ENCODE measurements at regions not wholly inside any gene's neighbourhood (a gene's known extent, or its start where the extent isn't known, plus 50 kb on each side); places are given as distances from the start of the nearest gene placed in this dataset.

DNA sequence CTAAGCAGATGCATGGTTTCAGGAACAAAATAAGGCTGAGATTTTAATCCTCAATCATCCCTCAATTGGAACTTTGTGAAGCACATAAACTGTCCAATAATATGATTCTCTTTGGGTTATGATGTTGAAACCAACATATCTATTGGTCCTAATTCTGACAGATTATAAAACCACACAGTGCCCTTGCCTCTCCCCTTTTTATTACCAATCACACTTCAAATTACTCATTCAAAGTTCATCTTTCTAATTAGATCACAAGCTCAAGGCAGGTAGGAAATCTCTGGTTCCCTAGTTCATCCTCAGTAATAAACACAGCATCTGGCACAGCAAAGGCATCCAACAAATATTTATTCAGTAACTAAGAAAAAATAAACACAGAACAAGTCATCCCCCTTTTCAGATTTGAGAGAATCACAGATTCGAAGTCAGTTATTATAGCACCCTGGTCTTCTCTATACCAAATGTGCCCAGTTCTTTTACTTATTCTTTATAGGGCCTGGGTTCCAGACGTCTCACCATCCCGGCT, 611.6 kb downstream of the INSC start:
- DNase-seq (ENCODE audit: low read depth in 2 of 2, low spot score in 1 of 2), result no peak

DNA sequence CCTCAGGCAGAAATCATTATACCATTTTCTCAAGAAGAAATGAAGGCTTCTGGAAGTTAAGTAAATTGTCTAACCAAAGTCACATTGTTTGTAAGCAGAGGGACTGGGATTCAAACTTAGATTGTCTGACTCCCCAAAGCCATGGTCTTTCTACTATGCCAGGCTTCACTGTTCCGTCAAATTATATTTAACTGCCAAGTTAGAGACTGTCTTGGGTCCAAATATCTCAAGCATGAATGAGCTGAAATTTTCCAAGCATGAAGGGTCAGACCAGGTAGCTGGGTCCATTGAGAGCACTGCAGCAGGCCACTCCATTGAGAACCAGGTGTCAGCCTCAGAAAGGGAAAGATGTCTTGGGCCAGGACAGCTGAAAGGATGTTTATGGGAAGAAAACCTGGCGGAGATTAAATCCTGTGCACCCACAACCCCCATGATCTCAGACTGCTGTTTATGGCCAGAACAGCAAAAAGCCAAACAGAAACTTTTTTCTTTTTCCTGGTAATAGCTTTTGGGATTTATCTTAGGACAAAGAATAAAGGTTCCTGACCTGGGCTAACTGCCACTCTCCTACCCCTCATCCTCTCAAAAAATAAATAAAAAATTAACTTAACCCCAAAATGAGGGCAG, 612.3 kb downstream of the INSC start:
- DNase-seq (ENCODE audit: low read depth in 2 of 2, low spot score in 1 of 2), result no peak

DNA sequence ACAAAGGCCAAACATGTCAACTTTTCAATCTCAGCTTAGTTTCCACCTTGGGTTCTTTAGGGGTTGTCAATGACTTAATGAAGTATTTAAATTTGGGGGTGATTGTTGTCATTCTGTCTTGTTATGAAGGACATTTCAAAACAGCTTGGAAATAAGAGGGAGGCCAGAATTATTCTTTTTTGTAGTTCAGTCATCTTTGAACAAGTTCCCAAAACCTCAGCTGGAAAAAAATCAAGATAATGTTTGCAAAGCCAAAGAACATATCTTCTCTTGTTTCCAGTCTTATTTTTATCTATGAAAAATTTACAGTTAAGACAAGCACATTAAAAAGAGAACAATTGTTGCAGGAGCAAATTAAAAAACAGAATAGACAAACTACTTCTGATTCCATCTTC, 612.8 kb downstream of the INSC start:
- no peak for DNase-seq (ENCODE audit: low read depth in 2 of 2, low spot score in 1 of 2)

DNA sequence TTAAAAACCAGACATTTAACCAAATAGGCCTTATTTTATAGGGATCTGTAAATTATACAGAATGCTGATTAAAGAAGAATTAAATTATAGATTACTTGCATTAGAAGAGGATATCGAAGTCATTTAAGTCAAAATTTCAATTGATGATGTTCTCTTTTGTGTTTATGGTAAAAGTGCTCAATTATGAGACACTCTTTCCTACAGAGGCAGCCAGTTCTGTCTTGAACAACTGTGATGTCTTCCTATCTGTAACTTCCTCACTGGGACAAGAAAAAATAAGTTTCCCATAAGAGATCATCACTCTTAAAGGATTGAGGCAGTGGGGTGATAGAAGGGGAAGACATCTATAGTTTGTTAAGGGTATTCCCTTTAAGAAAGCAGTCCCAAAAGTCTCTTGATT, 613.5 kb downstream of the INSC start:
- no peak for DNase-seq (ENCODE audit: low read depth in 2 of 2, low spot score in 1 of 2)

DNA sequence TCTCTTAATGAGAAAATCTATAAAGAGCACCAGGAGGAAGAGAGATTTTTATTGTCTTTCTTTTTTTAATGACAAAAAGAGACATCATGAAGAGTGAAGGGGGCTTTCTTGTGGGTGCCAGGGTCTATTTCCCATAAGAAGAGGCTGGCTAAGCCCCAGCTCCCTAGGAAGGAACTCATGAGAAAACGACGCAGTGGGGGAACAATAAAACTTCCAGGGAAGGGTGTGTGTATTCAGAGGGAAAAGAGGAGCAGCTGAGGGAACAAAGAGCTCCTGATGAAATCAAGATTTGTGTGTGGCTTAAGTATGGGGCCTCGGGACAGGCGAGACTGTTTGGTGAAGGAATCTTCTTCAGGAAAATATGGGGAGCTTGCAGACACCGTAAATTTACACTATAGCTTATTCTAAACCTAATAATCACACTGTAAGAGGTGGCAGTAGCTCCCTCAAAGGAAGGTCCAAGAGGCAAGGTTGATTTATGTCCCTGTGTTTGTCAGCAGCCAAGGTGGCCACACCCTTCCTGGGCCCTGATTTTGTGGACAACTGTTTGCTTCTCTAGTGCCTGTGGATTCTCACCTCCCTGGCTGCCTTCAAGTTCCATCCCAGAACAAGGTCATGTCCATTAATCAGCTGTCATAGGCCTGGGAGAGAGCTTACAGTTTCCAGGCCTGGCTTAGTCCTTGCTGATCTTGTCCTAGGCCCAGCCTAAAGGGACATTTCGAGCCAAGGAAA, 615.7 kb downstream of the INSC start:
- DNase-seq (ENCODE audit: low read depth in 2 of 2, low spot score in 1 of 2), result no peak

DNA sequence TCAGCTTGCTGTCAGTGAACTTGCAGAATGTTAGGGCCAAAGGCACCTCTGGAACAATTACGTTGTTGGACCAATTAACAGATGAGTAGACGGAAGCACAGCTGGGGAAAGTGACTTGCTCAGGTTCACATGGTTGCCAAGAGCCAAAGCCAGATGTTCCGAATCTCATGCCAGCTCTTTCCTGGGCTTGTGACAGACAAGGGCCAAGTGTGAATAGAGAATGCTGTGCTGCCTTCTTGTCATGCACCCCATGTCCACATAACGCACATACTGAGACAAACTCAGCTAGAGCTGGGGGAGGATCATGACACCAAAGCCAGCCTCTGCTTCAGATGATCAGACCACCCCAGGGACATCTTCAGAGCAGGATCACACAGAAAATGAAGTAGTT, 616.3 kb downstream of the INSC start:
- no peak for DNase-seq (ENCODE audit: low read depth in 2 of 2, low spot score in 1 of 2)

DNA sequence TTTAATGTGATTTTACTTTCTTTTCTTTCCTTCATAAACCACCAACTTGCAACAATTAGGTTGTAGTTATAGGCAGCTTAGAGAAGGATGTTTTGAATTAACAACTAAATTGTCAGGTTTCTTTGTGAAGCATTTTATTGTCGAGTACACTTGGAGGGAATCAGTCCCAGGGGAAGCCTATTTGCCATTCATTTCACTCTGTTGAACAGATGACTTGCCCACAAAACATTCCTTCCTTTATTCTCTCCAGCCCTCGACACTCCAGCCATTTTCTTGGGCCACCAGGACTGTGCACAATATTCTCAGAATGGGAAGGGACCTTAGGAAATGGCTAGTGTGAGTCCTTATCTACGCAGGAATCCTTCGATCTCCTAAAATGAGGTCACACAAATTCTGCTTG, 620.6 kb downstream of the SOX6 start:
- DNase-seq (ENCODE audit: low read depth in 2 of 2, low spot score in 1 of 2), result no peak

DNA sequence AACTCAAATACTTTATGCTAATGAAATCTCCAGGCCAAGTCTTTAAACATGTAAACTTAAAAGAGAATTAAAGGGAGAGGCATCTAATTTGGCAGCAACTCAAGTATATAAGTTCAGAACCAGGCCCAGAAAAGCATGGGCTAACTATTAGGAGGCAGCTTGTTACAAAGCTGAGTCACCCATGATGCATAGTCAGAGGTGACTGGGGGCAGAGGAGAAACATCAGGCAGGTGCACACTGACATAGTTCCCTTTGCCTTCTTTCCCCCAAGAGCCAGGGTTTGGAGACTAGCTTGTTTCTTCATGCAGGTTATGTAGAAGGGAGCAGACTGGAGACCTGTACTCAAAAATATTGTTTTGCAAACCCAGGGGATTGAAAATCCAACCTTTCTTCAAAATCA, 619.0 kb downstream of the SOX6 start:
- no peak for DNase-seq (ENCODE audit: low read depth in 2 of 2, low spot score in 1 of 2)

DNA sequence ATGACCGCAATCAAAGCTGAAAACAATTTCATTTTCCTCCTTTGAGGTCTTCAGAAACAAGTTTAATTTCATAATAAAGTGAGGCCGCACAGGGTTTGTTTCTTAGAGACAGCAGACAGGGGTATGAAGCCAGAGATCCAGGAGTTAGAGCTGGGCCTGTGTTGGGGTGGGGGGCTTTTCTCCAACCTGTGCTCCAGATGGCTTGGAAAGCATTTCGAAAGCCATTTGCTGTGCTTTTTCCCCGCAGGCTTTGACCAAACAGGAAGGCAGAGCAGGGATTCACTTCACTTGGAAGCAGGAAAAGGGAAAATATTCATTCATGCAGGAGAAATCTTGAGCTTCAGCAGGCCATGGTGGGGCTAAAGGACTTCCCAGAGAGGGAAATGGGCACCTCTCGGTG, 617.4 kb downstream of the SOX6 start:
- no peak for DNase-seq (ENCODE audit: low read depth in 2 of 2, low spot score in 1 of 2)

DNA sequence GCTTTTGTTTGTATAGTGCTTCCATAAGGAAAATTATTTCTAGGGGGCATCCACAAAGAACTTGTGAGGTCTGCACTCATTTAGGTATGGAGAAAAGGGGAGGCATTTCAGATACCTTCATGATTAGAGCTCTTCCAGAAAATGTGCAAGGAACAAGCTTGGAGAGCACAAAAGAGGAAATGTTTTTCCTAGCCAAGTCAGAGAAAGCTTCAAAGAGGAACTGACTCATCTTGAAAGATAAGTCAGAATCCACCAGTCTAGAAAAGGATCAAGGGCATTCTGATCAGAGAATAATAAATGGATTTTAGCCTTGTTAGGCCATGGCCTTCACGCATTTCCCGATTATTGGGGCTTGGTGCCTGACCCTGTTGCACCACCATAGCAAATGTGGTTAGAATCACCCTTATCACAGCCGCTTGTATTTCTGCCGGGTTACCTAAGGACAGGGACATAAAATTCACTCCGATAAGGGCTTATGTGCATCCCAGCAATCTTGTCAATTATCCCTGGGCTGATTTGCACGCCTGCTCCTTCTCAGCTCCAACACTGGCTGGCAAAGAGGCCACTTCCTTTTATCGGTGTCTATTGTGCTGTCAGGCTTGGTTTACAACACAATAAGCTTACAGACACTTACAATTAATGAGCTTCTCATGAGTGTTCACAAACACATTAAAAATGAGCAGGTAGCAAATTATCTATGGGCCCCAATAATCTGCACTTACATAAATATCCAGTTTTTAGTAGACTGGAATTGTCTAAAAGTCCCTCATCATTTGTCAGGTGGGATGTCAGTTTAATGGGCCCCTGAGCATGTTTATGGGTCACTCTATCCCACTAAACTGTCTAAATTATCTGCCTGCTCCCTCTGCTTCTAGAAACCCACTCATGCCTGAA, 613.5 kb downstream of the SOX6 start:
- DNase-seq (ENCODE audit: low read depth in 2 of 2, low spot score in 1 of 2), result no peak

DNA sequence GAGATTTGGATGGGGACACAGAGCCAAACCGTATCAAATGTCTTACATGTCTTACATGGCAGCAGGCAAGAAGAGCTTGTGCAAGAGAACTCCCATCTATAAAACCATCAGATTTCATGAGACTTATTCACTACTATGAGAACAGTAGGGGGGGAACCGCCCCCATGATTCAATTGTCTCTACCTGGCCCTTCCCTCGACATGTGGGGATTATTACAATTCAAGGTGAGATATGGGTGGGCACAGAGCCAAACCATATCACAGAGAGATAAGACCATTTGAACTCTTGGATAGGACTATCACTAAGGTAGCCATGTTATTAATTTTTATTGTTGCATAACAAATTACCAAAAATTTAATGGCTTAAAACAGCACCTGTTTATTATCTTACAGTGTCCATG, 611.7 kb downstream of the SOX6 start:
- no peak for DNase-seq (ENCODE audit: low read depth in 2 of 2, low spot score in 1 of 2)

DNA sequence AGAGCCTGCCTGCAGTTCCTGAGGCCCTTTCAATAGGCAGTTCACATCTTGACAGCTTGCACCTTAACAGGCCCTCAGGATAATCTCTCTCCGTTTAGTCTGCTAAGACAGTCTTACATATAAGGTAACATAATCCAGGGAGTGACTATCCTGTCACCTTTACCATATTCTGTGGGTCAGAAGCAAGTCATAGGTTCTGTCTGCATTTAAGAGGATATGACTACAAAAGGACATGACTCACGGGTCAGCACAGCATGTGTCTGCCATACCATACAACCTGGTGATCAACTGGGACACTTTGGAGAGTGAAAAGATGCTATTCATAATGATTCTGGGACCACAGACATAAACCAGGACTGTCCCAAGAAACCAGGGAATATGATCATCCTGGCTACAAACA, 611.1 kb downstream of the SOX6 start:
- no peak for DNase-seq (ENCODE audit: low read depth in 2 of 2, low spot score in 1 of 2)

DNA sequence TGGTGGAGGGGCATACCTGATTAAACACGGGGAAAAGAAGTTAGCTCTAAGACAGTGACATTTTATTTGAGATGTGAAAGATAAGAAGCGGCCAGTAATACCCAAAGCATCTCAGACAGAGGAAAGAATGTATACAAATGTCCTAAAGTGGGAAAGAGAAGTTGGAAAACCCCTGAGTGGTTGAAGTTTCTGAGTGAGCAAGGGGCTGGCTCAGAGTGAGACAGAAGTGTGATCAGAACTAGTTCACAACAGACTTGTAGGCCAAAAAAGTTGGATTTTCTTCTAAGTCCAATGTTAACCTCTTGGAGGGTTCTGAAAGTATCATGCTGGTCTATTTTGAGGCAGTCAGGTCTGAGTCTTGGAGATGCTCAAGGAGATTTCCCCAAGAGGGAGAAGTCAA, 608.7 kb downstream of the SOX6 start:
- DNase-seq (ENCODE audit: low read depth in 2 of 2, low spot score in 1 of 2), result no peak

DNA sequence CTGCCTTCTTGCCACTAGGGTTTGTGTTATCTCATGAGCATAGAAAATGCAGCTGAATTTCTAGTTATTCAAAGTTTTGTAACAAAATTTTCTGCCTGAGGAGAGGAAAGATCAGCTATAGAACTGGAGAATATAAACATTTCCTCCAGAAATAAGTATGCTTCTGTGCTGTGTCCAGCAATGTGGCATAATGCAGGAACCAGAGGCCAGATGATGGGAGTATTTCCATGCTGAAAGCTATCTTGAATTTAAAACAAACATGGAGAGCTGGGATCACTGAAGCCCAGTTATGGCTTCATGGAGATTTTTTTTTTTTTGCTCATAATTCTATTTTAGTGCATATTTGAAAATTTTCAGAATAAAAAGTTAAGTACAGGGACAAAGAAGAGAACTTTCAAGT, 608.2 kb downstream of the SOX6 start:
- no peak for DNase-seq (ENCODE audit: low read depth in 2 of 2, low spot score in 1 of 2)

DNA sequence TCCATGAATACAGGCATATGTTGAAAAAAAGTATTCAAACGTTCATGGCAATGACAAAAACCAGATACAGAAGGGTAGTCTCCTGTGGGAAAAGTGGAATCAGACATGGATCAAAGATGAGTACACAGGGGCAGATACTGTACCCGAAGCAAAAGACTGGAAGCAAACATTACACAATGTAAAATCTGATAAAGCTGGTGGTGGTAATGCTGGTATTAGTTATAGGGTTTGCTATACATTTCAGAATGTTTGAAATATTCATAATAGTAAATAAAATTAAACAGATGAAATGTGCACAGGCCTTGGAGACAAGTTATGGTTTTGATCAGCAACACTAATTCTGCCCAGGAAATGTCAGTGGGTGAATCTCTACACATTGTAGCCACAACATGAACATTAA, 607.6 kb downstream of the SOX6 start:
- DNase-seq (ENCODE audit: low read depth in 2 of 2, low spot score in 1 of 2), result no peak

DNA sequence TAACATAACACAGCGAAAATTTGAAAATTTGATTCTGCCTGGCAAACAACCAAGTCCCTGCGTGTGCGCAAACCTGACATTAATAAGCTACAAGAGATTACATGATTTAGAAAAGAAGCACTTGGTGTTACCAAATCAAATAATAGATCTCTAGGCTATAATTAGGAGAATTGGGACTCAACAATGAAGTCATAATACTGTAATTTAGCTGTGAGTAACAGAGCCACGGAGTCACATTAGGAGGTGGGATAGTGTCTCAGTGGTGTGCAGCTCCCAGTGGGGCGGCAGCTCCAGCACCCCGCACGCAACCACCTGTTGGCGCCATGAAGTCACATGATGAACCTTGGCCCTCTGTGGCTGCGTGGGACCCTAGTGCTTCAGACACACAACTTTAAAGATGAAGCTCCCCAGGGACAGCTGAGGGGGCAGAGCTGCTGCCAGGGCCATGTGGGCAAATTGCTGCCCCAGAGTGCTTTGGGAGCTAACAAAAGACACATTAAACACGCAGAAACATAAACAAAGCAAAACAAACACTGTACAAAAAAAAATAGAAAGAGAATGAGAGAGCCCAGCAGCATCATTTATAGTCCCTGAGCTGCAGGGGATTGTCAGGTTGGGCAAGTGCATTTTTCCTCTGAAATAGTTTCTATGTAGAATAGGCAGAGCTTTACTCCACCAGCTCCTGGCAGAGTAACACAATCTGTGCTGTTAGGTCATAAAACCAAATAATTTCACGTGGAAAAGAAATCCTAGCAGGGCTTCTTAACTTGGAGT, 605.6 kb downstream of the SOX6 start:
- no peak for DNase-seq (ENCODE audit: low read depth in 2 of 2, low spot score in 1 of 2)

DNA sequence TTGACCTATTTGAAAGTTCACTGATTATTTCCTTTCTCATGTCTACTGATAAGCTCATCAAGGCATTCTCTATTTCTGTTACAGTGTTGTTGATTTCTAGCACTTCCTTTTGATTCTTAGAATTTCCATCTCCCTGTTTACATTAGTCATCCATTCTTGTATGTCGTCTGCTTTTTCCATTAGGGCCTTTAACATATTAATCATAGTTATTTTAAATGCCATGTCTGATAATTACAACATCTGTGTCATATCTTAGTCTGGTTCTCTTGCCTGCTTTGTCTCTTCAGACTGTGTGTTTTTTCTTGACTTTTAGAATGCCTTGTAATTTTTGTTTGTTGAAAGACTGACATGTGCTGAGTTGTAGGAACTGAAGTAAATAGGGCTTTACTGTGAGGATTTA, 602.1 kb downstream of the SOX6 start:
- no peak for DNase-seq (ENCODE audit: low read depth in 2 of 2, low spot score in 1 of 2)

DNA sequence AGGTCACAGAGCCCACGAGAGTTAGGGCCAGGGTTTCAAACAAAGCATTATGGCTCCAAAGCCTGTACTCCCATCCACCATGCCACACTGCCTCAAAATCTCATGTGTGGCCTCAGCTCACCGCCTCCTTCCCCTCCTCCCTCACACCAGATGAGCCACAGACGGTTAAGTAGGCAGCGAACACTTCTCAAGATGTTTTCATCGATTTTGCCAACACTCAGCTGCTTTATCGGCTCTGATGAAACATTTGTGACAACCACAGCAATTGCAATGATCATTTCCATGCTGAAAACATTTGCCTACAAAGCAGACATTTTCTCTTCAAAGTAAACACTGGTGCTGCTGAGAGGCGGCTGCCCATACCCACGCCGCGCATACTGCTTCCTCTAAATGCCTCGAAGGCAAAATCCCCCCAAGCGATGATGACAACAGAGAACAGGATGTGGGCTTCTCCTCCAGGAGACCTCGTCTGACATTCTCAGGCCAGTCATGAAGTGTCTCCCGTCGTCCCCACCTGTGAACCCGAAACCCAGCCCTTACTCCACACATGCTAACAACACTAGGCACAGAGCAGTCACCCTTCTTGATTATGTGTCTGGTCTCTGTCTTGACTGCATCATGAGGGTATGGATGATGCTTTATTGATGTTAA, 599.2 kb downstream of the SOX6 start:
- no peak for DNase-seq (ENCODE audit: low read depth in 2 of 2, low spot score in 1 of 2)

DNA sequence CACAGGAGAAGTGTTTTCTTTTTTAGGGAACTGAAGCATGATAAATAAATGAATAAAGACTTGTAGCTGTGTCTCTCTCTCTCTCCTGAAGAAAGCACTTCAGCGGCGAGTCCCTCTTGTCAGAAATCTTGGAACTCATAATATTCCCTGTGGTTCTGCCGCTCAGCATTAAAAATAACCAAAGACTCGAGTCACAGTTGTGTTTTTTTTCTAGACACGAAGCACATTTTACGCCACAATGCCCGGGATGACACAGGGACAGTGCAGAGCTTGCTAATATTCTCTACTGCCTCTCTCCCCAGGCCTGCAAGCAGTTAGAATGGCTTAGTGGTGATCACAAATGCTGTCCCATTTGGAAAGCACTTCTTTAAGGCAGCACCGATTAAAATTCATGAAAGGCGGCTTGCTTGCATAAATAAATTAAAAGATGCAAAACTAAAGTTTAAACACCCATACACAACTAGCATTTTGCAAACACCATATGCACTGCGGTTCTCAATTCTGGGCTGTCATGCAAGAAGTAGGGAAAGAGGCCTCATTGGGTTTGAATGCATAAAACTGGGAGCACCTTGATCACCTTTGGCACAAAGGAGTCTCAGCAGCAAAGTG, 597.4 kb downstream of the SOX6 start:
- no peak for DNase-seq (ENCODE audit: low read depth in 2 of 2, low spot score in 1 of 2)

DNA sequence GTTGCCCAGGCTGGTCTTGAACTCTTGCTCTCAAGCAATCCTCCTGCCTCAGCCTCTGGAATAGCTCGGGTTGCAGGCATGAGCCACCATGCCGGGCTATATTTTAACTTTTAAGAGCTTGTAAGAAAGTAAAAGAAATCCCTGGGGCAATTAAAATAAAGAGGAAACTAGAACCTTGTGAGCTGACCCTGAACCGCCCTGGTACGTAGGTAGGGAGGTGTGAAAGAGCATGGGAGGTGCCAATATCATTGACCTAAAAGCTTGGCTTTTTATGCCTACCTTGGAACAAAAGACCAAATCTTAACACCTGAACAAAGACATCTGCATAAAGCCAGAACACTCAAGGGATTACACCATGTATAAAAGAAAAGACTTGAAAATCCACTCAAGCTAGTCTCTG, 595.1 kb downstream of the SOX6 start:
- DNase-seq (ENCODE audit: low read depth in 2 of 2, low spot score in 1 of 2), result no peak

Data from stimulated activated CD8-positive, alpha-beta memory T cell treated with anti-CD3 and anti-CD28 coated beads, Interleukin-4, amount 100 ng/mL, for 4 hours (primary cell).